ENCODE measurements at regions not wholly inside any gene's neighbourhood (a gene's known extent, or its start where the extent isn't known, plus 50 kb on each side); places are given as distances from the start of the nearest gene placed in this dataset.

- no peak for DNase-seq (ENCODE audit: low read depth in 2 of 2, low spot score in 1 of 2)
Observed at GRCh38 chr4:152098365-152099060, 337.7 kb upstream of the GATB start.

GRCh38 chr4:152097371-152097770 lies 336.6 kb upstream of the GATB start:
- DNase-seq (ENCODE audit: low read depth in 2 of 2, low spot score in 1 of 2), result no peak

GRCh38 chr4:152095701-152096070 lies 334.9 kb upstream of the GATB start:
- no peak for DNase-seq (ENCODE audit: low read depth in 2 of 2, low spot score in 1 of 2)

- no peak for DNase-seq (ENCODE audit: low read depth in 2 of 2, low spot score in 1 of 2)
Observed at GRCh38 chr4:152094970-152095700, 334.3 kb upstream of the GATB start.

- no peak for DNase-seq (ENCODE audit: low read depth in 2 of 2, low spot score in 1 of 2)
Observed at GRCh38 chr4:152091405-152091804, 330.6 kb upstream of the GATB start.

GRCh38 chr4:152090543-152090942 lies 329.7 kb upstream of the GATB start:
- no peak for DNase-seq (ENCODE audit: low read depth in 2 of 2, low spot score in 1 of 2)

- no peak for DNase-seq (ENCODE audit: low read depth in 2 of 2, low spot score in 1 of 2)
Observed at GRCh38 chr4:152089584-152089983, 328.8 kb upstream of the GATB start.

GRCh38 chr4:152087335-152087734 lies 326.5 kb upstream of the GATB start:
- DNase-seq (ENCODE audit: low read depth in 2 of 2, low spot score in 1 of 2), result no peak

- no peak for DNase-seq (ENCODE audit: low read depth in 2 of 2, low spot score in 1 of 2)
Observed at GRCh38 chr4:152085657-152086056, 324.9 kb upstream of the GATB start.

- DNase-seq (ENCODE audit: low read depth in 2 of 2, low spot score in 1 of 2), result no peak
Observed at GRCh38 chr4:152083338-152083737, 322.5 kb upstream of the GATB start.

- no peak for DNase-seq (ENCODE audit: low read depth in 2 of 2, low spot score in 1 of 2)
Observed at GRCh38 chr4:152081024-152081423, 320.2 kb upstream of the GATB start.

GRCh38 chr4:152079543-152080293 lies 318.9 kb upstream of the GATB start:
- DNase-seq (ENCODE audit: low read depth in 2 of 2, low spot score in 1 of 2), result peak in 1 of 2 donors; percentile 9

- no peak for DNase-seq (ENCODE audit: low read depth in 2 of 2, low spot score in 1 of 2)
Observed at GRCh38 chr4:152079079-152079478, 318.3 kb upstream of the GATB start.

- no peak for DNase-seq (ENCODE audit: low read depth in 2 of 2, low spot score in 1 of 2)
Observed at GRCh38 chr4:152077582-152077981, 316.8 kb upstream of the GATB start.

GRCh38 chr4:152075253-152075928 lies 314.6 kb upstream of the GATB start:
- no peak for DNase-seq (ENCODE audit: low read depth in 2 of 2, low spot score in 1 of 2)

GRCh38 chr4:152074573-152074972 lies 313.8 kb upstream of the GATB start:
- DNase-seq (ENCODE audit: low read depth in 2 of 2, low spot score in 1 of 2), result no peak

- DNase-seq (ENCODE audit: low read depth in 2 of 2, low spot score in 1 of 2), result no peak
Observed at GRCh38 chr4:152074088-152074437, 313.3 kb upstream of the GATB start.

- no peak for DNase-seq (ENCODE audit: low read depth in 2 of 2, low spot score in 1 of 2)
Observed at GRCh38 chr4:152073351-152074087, 312.7 kb upstream of the GATB start.

GRCh38 chr4:152072906-152073305 lies 312.1 kb upstream of the GATB start:
- DNase-seq (ENCODE audit: low read depth in 2 of 2, low spot score in 1 of 2), result no peak

- no peak for DNase-seq (ENCODE audit: low read depth in 2 of 2, low spot score in 1 of 2)
Observed at GRCh38 chr4:152072001-152072485, 311.2 kb upstream of the GATB start.

- DNase-seq (ENCODE audit: low read depth in 2 of 2, low spot score in 1 of 2), result no peak
Observed at GRCh38 chr4:152070854-152071253, 310.0 kb upstream of the GATB start.

Data from stimulated activated CD8-positive, alpha-beta memory T cell treated with anti-CD3 and anti-CD28 coated beads, Interleukin-4, amount 100 ng/mL, for 4 hours (primary cell).